Heart left ventricle (tissue), 16 donors: ENCODE measurements at regions not wholly inside any gene's neighbourhood (a gene's known extent, or its start where the extent isn't known, plus 50 kb on each side); places are given as distances from the start of the nearest gene placed in this dataset.
A peak's percentile ranks its signal among the peaks of the same experiment; 100 is the strongest.

Experiments used
- ATAC-seq, 4 donors: fragments of 200-7000 bp; cut with Tn5 transposase; one replicate each; pipeline ENCODE4 v1.9.1; 2020 to 2022; ENCODE audit warnings: moderate library complexity in 4 of 4, mild to moderate bottlenecking in 3 of 4, moderate number of reproducible peaks in 1 of 4
- DNase-seq, 5 donors: peaks; one replicate each; pipeline ENCODE4 v3.0.0-alpha.2; 2020
- H3K27ac ChIP-seq, 12 donors: fragments of 200-600 bp; sonication (generic) in 4 of 12; one replicate each; pipeline versions ENCODE4 v1.5.0 to v1.8.0; 2016 to 2022; ENCODE audit warnings: mild to moderate bottlenecking in 2 of 12
- H3K27me3 ChIP-seq, 9 donors: fragments of 200-600 bp; sonication (generic) in 2 of 9; one replicate each; pipeline versions ENCODE4 v1.5.1 to v1.8.0; 2016 to 2022; ENCODE audit warnings: mild to moderate bottlenecking in 3 of 9
- H3K36me3 ChIP-seq, 9 donors: fragments of 200-600 bp; sonication (generic) in 2 of 9; one replicate each; pipeline versions ENCODE4 v1.5.0 to v1.8.0; 2018 to 2022; ENCODE audit warnings: mild to moderate bottlenecking in 2 of 9
- H3K4me1 ChIP-seq, 12 donors: fragments of 200-600 bp; sonication (generic) in 4 of 12; one replicate each; pipeline versions ENCODE4 v1.5.0 to v1.8.0; 2016 to 2022; ENCODE audit warnings: mild to moderate bottlenecking in 3 of 12
- H3K4me3 ChIP-seq, 12 donors: fragments of 200-600 bp; sonication (generic) in 4 of 12; one replicate each; pipeline versions ENCODE4 v1.5.0 to v1.8.0; 2017 to 2022; ENCODE audit warnings: mild to moderate bottlenecking in 9 of 12, moderate library complexity in 4 of 12
- H3K9me3 ChIP-seq, 12 donors: fragments of 200-600 bp; sonication (generic) in 4 of 12; one replicate each; pipeline versions ENCODE4 v1.5.0 to v1.8.0; 2016 to 2022; ENCODE audit warnings: mild to moderate bottlenecking in 1 of 12
- CTCF ChIP-seq, 12 donors: fragments of 200-600 bp; sonication (generic) in 4 of 12; IDR thresholded peaks; one replicate each; pipeline versions ENCODE4 v1.5.0 to v1.8.0; 2018 to 2022; ENCODE audit warnings: antibody characterized with exemption in 12 of 12, mild to moderate bottlenecking in 5 of 12
- POLR2A ChIP-seq, 2 donors: fragments of 450-650 bp; IDR thresholded peaks; one replicate each; pipeline ENCODE4 v1.6.1; 2017; ENCODE audit warnings: antibody characterized with exemption in 2 of 2, mild to moderate bottlenecking in 2 of 2, moderate library complexity in 2 of 2
- whole genome bisulfite sequencing, 4 donors: extraction: QIAGEN DNeasy Blood & Tissue Kit in 2 of 4; methylation state at CpG; one replicate each; pipeline versions ENCODE4 v1.1.5 to v1.1.7; 2013 to 2018; 5-methylcytosine and 5-hydroxymethylcytosine counted together
- intact Hi-C, 10 donors: fragments of 100-400 bp; cut with DNase I; formaldehyde crosslinking; loops; one replicate each; pipeline versions ENCODE4 v1.11.1 to v1.14.2; 2022
- donor health status: ischemic (EF 13 %, LVEDD 7.1; RV severe dilation, severe dysfunction).
- donor health status: healthy with polysubstance abuse.
- donor health status: DM: no; HTN: yes; CAD: no.
- donor health status: DM: no; HTN: no; CAD: no.
- donor health status: ischemic (EF 25% LVEDD 6.9; RV normal size, moderate dysfunction).
- donor health status: ischemic (EF 25% LVEDD 5.7; RV mildly dilated, moderate dysfunction).
- donor health status: healthy.
- donor health status: DM: yes; HTN: yes; CAD: no.
- donor health status: ischemic (EF 35%, LVEDD 5.7; RV mildly dilated, moderate dysfunction).
- donor health status: nonischemic (EF 11% LVEDD 7.7; RV severe dilation, severe dysfunction).
- donor health status: DM: yes; HTN: yes; CAD: no.
- donor health status: PGD.
- donor health status: ischemic (EF 29% LVEDD 5.4; RV normal size, mild dysfunction).
- donor health status: nonischemic (EF 23%, LVEDD 6.1; RV moderate dilation, normal function).

- Histone ChIP-seq H3K4me1 (peaks cover 0 to 28% (median 14%) of the 10 kb centered on the region in 12 donors), H3K27ac (no peak overlapping the region), H3K27me3 (no peaks in the 10 kb centered on the region), H3K4me3 (no peak overlapping the region), H3K36me3 (no peaks in the 10 kb centered on the region), H3K9me3 (peaks cover 0 to 15% (median 3%) of the 10 kb centered on the region in 12 donors)
- no peak for DNase-seq
- TF ChIP-seq POLR2A (IDR thresholded peaks at IDR 0.05) (no peak), CTCF (IDR thresholded peaks at IDR 0.05) (no peak)
- 85 to 91% (median 90%) methylated on average over 5 of the region's 5 CpGs for WGBS, 4 donors
- ATAC-seq, result no peak
- intact Hi-C loops, result loop anchor here in 1 of 10 donors (10.0 kb wide), 1 partner anchor 358 kb away; no protein-coding TSS in a partner anchor
These were observed 228.4 kb upstream of the RHOBTB1 start for GRCh38 chr10:61172182-61172926.

GRCh38 chr10:61170594-61170993 is 226.6 kb upstream of the RHOBTB1 start:
- H3K4me3 ChIP-seq, result no peak overlapping the region
- peak overlapping the region in 1 of 12 donors; percentile 74 for H3K27ac ChIP-seq
- no peaks in the 10 kb centered on the region for H3K36me3 ChIP-seq
- WGBS, 4 donors, result 75 to 95% (median 86%) methylated on average over 2 of the region's 2 CpGs
- no peaks in the 10 kb centered on the region for H3K27me3 ChIP-seq
- TF ChIP-seq CTCF (IDR thresholded peaks at IDR 0.05) (no peak), POLR2A (IDR thresholded peaks at IDR 0.05) (no peak)
- ATAC-seq (no peak), DNase-seq (no peak)
- peaks cover 0 to 24% (median 5%) of the 10 kb centered on the region in 12 donors for H3K9me3 ChIP-seq
- H3K4me1 ChIP-seq, result peaks cover 0 to 19% (median 2%) of the 10 kb centered on the region in 12 donors
- intact Hi-C loops, result loop anchor here in 1 of 10 donors (10.0 kb wide), 1 partner anchor 356 kb away; no protein-coding TSS in a partner anchor

- H3K27me3 ChIP-seq, result no peaks in the 10 kb centered on the region
- peaks cover 0 to 22% (median 3%) of the 10 kb centered on the region in 12 donors for H3K4me1 ChIP-seq
- no peak for DNase-seq
- H3K4me3 ChIP-seq, result no peak overlapping the region
- TF ChIP-seq POLR2A (IDR thresholded peaks at IDR 0.05) (no peak), CTCF (IDR thresholded peaks at IDR 0.05) (no peak)
- peak; percentile 67 to 77 (median 74) for ATAC-seq
- H3K9me3 ChIP-seq, result peaks cover 0 to 24% (median 5%) of the 10 kb centered on the region in 12 donors
- intact Hi-C loops, result no loop called here
- H3K27ac ChIP-seq, result peak overlapping the region; percentile 2 to 74 (median 53)
- no peaks in the 10 kb centered on the region for H3K36me3 ChIP-seq
These were observed 225.3 kb upstream of the RHOBTB1 start for GRCh38 chr10:61169294-61169693.

- intact Hi-C loops, result no loop called here
- ATAC-seq, result no peak
- no peak for DNase-seq
- H3K4me3 ChIP-seq, result no peak overlapping the region
- H3K27me3 ChIP-seq, result no peaks in the 10 kb centered on the region
- peaks cover 0 to 24% (median 5%) of the 10 kb centered on the region in 12 donors for H3K9me3 ChIP-seq
- H3K27ac ChIP-seq, result peak overlapping the region in 7 of 12 donors; percentile 12 to 69 (median 17)
- no peaks in the 10 kb centered on the region for H3K36me3 ChIP-seq
- 83 to 88% (median 84%) methylated on average over 1 of the region's 1 CpG for WGBS, 4 donors
- peaks cover 0 to 20% (median 5%) of the 10 kb centered on the region in 12 donors for H3K4me1 ChIP-seq
- TF ChIP-seq POLR2A (IDR thresholded peaks at IDR 0.05) (no peak), CTCF (IDR thresholded peaks at IDR 0.05) (no peak)
These were observed 222.5 kb upstream of the RHOBTB1 start for GRCh38 chr10:61166489-61166888.
